ENCODE measurements at regions not wholly inside any gene's neighbourhood (a gene's known extent, or its start where the extent isn't known, plus 50 kb on each side); places are given as distances from the start of the nearest gene placed in this dataset.

DNA sequence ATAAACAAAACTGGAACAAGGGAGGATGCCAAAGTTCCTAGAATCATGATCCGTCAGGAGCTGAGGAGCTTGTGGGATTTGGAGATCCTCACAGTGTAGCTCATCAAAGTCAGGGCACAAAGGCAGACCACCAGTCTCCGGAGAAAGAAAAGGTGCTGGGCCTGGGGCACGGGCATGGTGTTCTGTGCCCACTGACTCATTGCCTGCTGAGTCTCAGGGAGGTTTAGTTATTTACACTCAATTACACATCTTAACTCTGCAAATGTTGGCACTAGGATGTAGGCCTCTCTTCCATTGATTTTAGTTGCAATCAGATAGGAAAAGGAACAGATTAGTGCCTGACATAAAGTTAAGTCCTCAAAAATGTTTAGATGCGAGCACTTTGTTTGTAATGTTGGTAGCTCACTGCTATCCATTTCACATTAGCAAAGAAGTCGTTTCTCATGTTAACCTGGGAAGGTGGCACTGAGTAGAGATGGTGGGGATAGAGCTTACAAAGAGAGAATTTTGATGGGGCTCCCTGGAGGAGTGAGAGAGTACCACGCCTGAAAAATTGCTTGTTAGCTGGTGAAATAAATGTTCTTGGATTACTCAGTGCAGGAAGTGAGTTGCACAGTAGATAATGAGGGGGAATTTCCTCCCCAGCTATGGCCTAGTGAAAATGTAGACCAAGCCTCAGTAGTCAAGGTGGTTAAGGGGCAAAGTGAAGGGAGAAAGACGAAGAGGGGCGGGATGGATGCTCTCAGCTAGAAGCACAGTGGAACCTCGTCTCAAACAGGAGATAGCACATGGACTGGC is 109.5 kb upstream of the CD180 start:
- intact Hi-C loops (cut with DNase I), result no loop called here
- Histone ChIP-seq H3K9me3 (no peaks in the 10 kb centered on the region), H3K36me3 (no peaks in the 10 kb centered on the region), H3K4me3 (replicated peaks in 1 of 3) (no peak overlapping the region), H3K4me1 (peaks cover 14 to 16% of the 10 kb centered on the region in 2 donors), H3K27me3 (no peaks in the 10 kb centered on the region), H3K27ac (peak overlapping the region in 2 of 3 donors; percentile 36)
- 88 to 93% methylated on average over 9 of the region's 9 CpGs for WGBS, 2 donors
- no peak for DNase-seq
- TF ChIP-seq POLR2A (IDR thresholded peaks at IDR 0.05), result no peak
- TF ChIP-seq, protein P1, sequence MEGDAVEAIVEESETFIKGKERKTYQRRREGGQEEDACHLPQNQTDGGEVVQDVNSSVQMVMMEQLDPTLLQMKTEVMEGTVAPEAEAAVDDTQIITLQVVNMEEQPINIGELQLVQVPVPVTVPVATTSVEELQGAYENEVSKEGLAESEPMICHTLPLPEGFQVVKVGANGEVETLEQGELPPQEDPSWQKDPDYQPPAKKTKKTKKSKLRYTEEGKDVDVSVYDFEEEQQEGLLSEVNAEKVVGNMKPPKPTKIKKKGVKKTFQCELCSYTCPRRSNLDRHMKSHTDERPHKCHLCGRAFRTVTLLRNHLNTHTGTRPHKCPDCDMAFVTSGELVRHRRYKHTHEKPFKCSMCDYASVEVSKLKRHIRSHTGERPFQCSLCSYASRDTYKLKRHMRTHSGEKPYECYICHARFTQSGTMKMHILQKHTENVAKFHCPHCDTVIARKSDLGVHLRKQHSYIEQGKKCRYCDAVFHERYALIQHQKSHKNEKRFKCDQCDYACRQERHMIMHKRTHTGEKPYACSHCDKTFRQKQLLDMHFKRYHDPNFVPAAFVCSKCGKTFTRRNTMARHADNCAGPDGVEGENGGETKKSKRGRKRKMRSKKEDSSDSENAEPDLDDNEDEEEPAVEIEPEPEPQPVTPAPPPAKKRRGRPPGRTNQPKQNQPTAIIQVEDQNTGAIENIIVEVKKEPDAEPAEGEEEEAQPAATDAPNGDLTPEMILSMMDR (IDR thresholded peaks at IDR 0.05), result no peak

DNA sequence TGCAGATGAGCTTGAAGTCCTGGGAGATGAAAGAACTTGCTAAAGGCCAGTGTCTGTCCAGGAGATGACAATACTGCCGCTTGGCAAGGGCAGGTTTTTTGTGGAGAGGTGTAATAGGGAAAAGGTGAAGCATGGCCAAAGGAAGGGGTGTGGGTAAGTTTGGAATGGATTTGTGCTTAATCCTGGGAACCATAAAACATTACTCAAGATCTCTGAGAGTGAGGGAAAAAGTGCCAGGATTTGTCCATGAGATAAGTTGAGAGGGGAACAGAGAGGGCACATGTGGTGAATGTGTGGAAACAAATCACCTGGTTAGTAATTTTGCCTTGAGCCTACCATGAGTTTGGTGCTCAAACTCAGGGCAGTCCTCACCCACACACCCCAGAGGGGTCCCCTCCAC is 108.8 kb upstream of the CD180 start:
- no peaks in the 10 kb centered on the region for H3K36me3 ChIP-seq
- H3K4me3 ChIP-seq (replicated peaks in 1 of 3), result no peak overlapping the region
- H3K27me3 ChIP-seq, result no peaks in the 10 kb centered on the region
- H3K9me3 ChIP-seq, result no peaks in the 10 kb centered on the region
- DNase-seq, result no peak
- H3K27ac ChIP-seq, result peak overlapping the region in 2 of 3 donors; percentile 36
- TF ChIP-seq POLR2A (IDR thresholded peaks at IDR 0.05), result no peak
- TF ChIP-seq, protein P1 (IDR thresholded peaks at IDR 0.05), result no peak
- intact Hi-C loops (cut with DNase I), result no loop called here
- peaks cover 19% of the 10 kb centered on the region in 2 donors for H3K4me1 ChIP-seq
- 86 to 100% methylated on average over 1 of the region's 1 CpG for WGBS, 2 donors

DNA sequence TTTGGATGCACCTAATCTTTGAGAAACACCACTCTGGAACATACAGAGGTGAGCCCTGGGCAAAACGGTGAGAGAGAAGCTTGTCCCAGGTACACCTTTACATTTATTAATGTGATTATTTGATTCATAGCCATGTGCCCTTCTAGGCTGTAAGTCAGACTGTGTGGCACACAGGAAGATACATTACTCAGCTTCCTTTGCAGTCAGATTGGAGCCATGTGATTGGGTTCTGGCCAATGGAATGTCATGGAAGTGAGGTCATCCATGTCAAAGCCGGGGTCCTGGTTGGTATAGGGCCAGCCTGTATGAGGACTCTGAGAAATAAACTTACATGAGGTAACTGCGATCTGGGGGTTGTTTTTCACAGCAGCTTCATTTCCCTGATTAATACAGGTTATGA is 106.8 kb upstream of the CD180 start:
- 78 to 89% methylated on average over 3 of the region's 3 CpGs for WGBS, 2 donors
- Histone ChIP-seq H3K36me3 (no peaks in the 10 kb centered on the region), H3K4me3 (replicated peaks in 1 of 3) (no peak overlapping the region), H3K27me3 (no peaks in the 10 kb centered on the region), H3K9me3 (no peaks in the 10 kb centered on the region), H3K4me1 (peaks cover 19 to 20% of the 10 kb centered on the region in 2 donors), H3K27ac (no peak overlapping the region)
- no peak for TF ChIP-seq POLR2A (IDR thresholded peaks at IDR 0.05)
- TF ChIP-seq, protein P1 (IDR thresholded peaks at IDR 0.05), result no peak
- intact Hi-C loops (cut with DNase I), result no loop called here
- no peak for DNase-seq

DNA sequence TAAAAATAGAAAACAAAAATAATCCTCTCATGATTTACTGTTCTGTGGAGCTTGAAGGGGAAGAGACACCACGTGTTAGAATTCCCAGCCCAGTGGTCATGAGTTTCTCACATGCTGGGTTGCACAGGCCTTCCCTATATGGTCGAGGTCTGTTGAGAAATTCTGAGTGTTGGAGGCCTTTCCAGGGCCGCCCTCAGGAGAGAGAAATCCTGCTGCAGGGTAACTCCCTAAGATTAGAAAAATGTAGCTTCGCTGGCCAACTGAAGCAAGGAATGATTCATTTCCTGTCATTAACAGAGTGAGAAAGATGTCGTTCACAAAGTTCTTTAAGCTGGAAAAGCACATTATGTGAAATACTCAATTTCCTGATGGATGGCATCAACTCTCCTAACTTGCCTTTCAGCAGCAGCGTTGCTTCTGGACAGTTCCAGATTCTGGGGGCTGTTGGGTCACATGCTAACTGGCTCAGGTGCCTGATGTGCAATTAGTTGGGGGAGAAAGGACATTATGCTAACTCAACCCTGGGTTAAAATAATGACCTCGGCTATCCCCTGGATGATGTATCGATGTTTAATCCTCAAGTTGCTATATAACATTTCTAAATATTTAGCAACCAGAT is 104.8 kb upstream of the CD180 start:
- H3K27me3 ChIP-seq, result no peaks in the 10 kb centered on the region
- H3K9me3 ChIP-seq, result no peaks in the 10 kb centered on the region
- WGBS, 2 donors, result 68% methylated on average over 8 of the region's 8 CpGs
- intact Hi-C loops (cut with DNase I), result no loop called here
- peak; percentile 19 to 23 for DNase-seq
- H3K4me1 ChIP-seq, result peaks cover 11% of the 10 kb centered on the region in 2 donors
- peak overlapping the region in 2 of 3 donors; percentile 26 to 74 for H3K27ac ChIP-seq
- TF ChIP-seq, protein P1 (IDR thresholded peaks at IDR 0.05), result no peak
- TF ChIP-seq POLR2A (IDR thresholded peaks at IDR 0.05), result no peak
- H3K36me3 ChIP-seq, result no peaks in the 10 kb centered on the region
- no peak overlapping the region for H3K4me3 ChIP-seq (replicated peaks in 1 of 3)

DNA sequence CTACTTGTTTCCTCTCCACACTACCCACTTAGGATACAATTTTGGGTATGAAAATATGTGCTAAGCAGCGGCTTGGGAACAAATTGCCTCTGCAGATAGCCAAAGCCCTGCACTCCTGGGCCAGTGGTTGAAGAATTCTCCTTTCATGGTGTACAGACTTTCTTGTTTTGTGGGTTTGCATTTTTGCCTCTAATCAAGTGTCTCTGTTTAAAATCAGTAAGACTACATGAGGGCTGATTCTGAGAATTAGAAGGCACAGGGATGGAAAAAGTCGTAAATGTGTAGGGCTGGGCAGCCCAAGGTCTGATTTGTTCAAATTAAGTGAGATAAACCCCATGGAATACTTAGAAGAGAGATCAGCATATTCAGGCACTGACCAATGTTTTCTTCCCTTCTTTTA is 103.7 kb upstream of the CD180 start:
- whole genome bisulfite sequencing, 2 donors, result 85 to 87% methylated on average over 2 of the region's 2 CpGs
- H3K27me3 ChIP-seq, result no peaks in the 10 kb centered on the region
- peaks cover 3 to 5% of the 10 kb centered on the region in 2 donors for H3K4me1 ChIP-seq
- no peaks in the 10 kb centered on the region for H3K9me3 ChIP-seq
- H3K36me3 ChIP-seq, result no peaks in the 10 kb centered on the region
- no peak overlapping the region for H3K4me3 ChIP-seq (replicated peaks in 1 of 3)
- intact Hi-C loops (cut with DNase I), result no loop called here
- TF ChIP-seq POLR2A (IDR thresholded peaks at IDR 0.05), result no peak
- peak overlapping the region in 2 of 3 donors; percentile 26 to 74 for H3K27ac ChIP-seq
- no peak for DNase-seq
